ENCODE measurements at regions not wholly inside any gene's neighbourhood (a gene's known extent, or its start where the extent isn't known, plus 50 kb on each side); places are given as distances from the start of the nearest gene placed in this dataset.
"Not testable (repeated sequence)": the region's sequence is repeated elsewhere in the genome, so short reads cannot be mapped to it uniquely, and the experiment has no call there.

GRCh38 chr11:13782390-13783075 lies 114.1 kb downstream of the FAR1 start:
- peak; percentile 80 for DNase-seq

GRCh38 chr11:13784441-13784840 lies 116.0 kb downstream of the FAR1 start:
- DNase-seq = no peak

GRCh38 chr11:13784855-13785254 lies 116.4 kb downstream of the FAR1 start:
- no peak for DNase-seq

- no peak for DNase-seq
These were observed 118.2 kb downstream of the FAR1 start for GRCh38 chr11:13786688-13787087.

GRCh38 chr11:13797616-13798015 lies 129.1 kb downstream of the FAR1 start:
- not testable (repeated sequence) for DNase-seq

GRCh38 chr11:13800901-13801300 lies 132.4 kb downstream of the FAR1 start:
- DNase-seq = no peak

- no peak for DNase-seq
These were observed 144.2 kb upstream of the SPON1 start for GRCh38 chr11:13818325-13818724.

GRCh38 chr11:13826505-13827278 lies 135.8 kb upstream of the SPON1 start:
- peak; percentile 81 for DNase-seq

GRCh38 chr11:13831696-13832095 lies 130.8 kb upstream of the SPON1 start:
- no peak for DNase-seq

- DNase-seq = peak; percentile 22
These were observed 128.1 kb upstream of the SPON1 start for GRCh38 chr11:13834463-13834862.

GRCh38 chr11:13836666-13837065 lies 125.9 kb upstream of the SPON1 start:
- DNase-seq = no peak

GRCh38 chr11:13837286-13837685 lies 125.2 kb upstream of the SPON1 start:
- DNase-seq = no peak

GRCh38 chr11:13841393-13841792 lies 121.1 kb upstream of the SPON1 start:
- DNase-seq = no peak

- DNase-seq = no peak
These were observed 114.5 kb upstream of the SPON1 start for GRCh38 chr11:13848031-13848430.

GRCh38 chr11:13850231-13851005 lies 112.1 kb upstream of the SPON1 start:
- no peak for DNase-seq

- DNase-seq = peak; percentile 29
These were observed 110.8 kb upstream of the SPON1 start for GRCh38 chr11:13851691-13852090.

GRCh38 chr11:13852481-13852880 lies 110.0 kb upstream of the SPON1 start:
- no peak for DNase-seq

- DNase-seq = no peak
These were observed 104.7 kb upstream of the SPON1 start for GRCh38 chr11:13857828-13858227.

GRCh38 chr11:13859892-13860291 lies 102.6 kb upstream of the SPON1 start:
- no peak for DNase-seq

GRCh38 chr11:13861411-13861810 lies 101.1 kb upstream of the SPON1 start:
- no peak for DNase-seq

GRCh38 chr11:13862845-13863392 lies 99.6 kb upstream of the SPON1 start:
- DNase-seq = no peak

GRCh38 chr11:13868710-13869397 lies 93.7 kb upstream of the SPON1 start:
- no peak for DNase-seq

- DNase-seq = no peak
These were observed 93.1 kb upstream of the SPON1 start for GRCh38 chr11:13869398-13869886.

Measured in hematopoietic multipotent progenitor cell treated with erythropoietin and hydrocortisone succinate and interleukin-3 and kit ligand, for 6 days (in vitro differentiated cells).